Lung (tissue), 11 donors: ENCODE measurements at regions not wholly inside any gene's neighbourhood (a gene's known extent, or its start where the extent isn't known, plus 50 kb on each side); places are given as distances from the start of the nearest gene placed in this dataset.
A peak's percentile ranks its signal among the peaks of the same experiment; 100 is the strongest.

ENCODE experiments used
- ATAC-seq: fragments of 200-7000 bp; cut with Tn5 transposase; one replicate; pipeline ENCODE4 v1.9.1; 2020; ENCODE audit warnings: moderate number of reproducible peaks; ENCODE audit not compliant: insufficient read depth, low FRiP score
- DNase-seq, 3 donors: peaks; one replicate each; pipeline ENCODE4 v3.0.0-alpha.2; 2013 to 2017
- H3K27ac ChIP-seq, 2 donors: one replicate each; pipeline ENCODE4 v1.5.1; 2013; ENCODE audit warnings: mild to moderate bottlenecking in 2 of 2, moderate library complexity in 2 of 2, control low read depth in 1 of 2, inconsistent platforms in 1 of 2, low read depth in 1 of 2, low read length in 1 of 2
- H3K27me3 ChIP-seq, 3 donors: one replicate each; pipeline ENCODE4 v1.5.1; 2013; ENCODE audit warnings: low read length in 2 of 3; ENCODE audit not compliant: control insufficient read depth in 3 of 3, insufficient read depth in 3 of 3
- H3K36me3 ChIP-seq, 4 donors: one replicate each; pipeline ENCODE4 v1.5.1; 2013; ENCODE audit warnings: low read length in 4 of 4, mild to moderate bottlenecking in 1 of 4, moderate library complexity in 1 of 4; ENCODE audit not compliant: control insufficient read depth in 4 of 4, insufficient read depth in 4 of 4
- H3K4me1 ChIP-seq, 5 donors: one replicate each; pipeline ENCODE4 v1.5.1; 2013; ENCODE audit warnings: low read length in 5 of 5, mild to moderate bottlenecking in 2 of 5, moderate library complexity in 1 of 5; ENCODE audit not compliant: control insufficient read depth in 5 of 5, insufficient read depth in 5 of 5
- H3K4me3 ChIP-seq: one replicate; pipeline ENCODE4 v1.5.1; 2013; ENCODE audit warnings: mild to moderate bottlenecking, control low read depth, moderate library complexity
- H3K9ac ChIP-seq, 2 donors: one replicate each; pipeline ENCODE4 v1.5.1; 2013; ENCODE audit warnings: low read length in 2 of 2, control low read depth in 1 of 2; ENCODE audit not compliant: insufficient read depth in 1 of 2
- H3K9me3 ChIP-seq, 4 donors: one replicate each; pipeline ENCODE4 v1.5.1; 2013; ENCODE audit warnings: low read length in 3 of 4, mild to moderate bottlenecking in 1 of 4, moderate library complexity in 1 of 4; ENCODE audit not compliant: control insufficient read depth in 4 of 4, insufficient read depth in 3 of 4
- WGBS, 2 donors: extraction: QIAGEN DNeasy Blood & Tissue Kit; methylation state at CpG; one replicate each; pipeline ENCODE4 v1.1.7; 2013; 5-methylcytosine and 5-hydroxymethylcytosine counted together
- TF ChIP-seq, protein P1 (sequence below): IDR thresholded peaks from 2 replicates; pipeline ENCODE4 v1.5.1; 2012; ENCODE audit warnings: mild to moderate bottlenecking; ENCODE audit errors: control extremely low read depth, extremely low read depth
- donor health status: control.
- donor health status: control.
- donor health status: Bipolar disorder and iron deficiency.
- donor health status: healthy.
- donor health status: DM: yes; HTN: yes; CAD: no.

DNA sequence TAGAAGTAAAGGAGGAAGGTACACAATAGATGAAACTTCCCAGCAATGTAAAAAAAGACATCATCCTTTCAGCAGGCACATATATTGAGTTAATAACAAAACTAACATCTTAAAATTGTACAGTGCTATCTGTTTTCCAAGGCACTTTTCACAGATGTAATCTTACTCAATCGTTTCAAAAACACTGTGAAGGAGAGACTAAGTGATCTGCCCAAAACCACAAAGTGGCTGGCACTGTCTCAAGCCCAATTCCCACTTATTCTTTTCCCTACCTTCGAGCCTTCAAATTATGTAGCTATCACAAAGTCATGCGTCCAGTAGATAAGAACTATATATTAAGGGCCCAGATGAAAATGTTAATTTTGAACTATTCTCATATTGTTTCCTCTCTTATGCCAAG, 193.6 kb upstream of the RASSF8 start:
- Histone ChIP-seq H3K4me1 (peaks cover 0 to 8% (median 0%) of the 10 kb centered on the region in 5 donors), H3K27me3 (no peaks in the 10 kb centered on the region), H3K9ac (no peak overlapping the region), H3K4me3 (no peak overlapping the region), H3K9me3 (no peaks in the 10 kb centered on the region), H3K36me3 (no peaks in the 10 kb centered on the region), H3K27ac (no peak overlapping the region)
- WGBS, 2 donors = 49 to 62% methylated on average over 3 of the region's 3 CpGs
- DNase-seq (no peak), ATAC-seq (no peak)
- TF ChIP-seq, protein P1, sequence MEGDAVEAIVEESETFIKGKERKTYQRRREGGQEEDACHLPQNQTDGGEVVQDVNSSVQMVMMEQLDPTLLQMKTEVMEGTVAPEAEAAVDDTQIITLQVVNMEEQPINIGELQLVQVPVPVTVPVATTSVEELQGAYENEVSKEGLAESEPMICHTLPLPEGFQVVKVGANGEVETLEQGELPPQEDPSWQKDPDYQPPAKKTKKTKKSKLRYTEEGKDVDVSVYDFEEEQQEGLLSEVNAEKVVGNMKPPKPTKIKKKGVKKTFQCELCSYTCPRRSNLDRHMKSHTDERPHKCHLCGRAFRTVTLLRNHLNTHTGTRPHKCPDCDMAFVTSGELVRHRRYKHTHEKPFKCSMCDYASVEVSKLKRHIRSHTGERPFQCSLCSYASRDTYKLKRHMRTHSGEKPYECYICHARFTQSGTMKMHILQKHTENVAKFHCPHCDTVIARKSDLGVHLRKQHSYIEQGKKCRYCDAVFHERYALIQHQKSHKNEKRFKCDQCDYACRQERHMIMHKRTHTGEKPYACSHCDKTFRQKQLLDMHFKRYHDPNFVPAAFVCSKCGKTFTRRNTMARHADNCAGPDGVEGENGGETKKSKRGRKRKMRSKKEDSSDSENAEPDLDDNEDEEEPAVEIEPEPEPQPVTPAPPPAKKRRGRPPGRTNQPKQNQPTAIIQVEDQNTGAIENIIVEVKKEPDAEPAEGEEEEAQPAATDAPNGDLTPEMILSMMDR = no peak

DNA sequence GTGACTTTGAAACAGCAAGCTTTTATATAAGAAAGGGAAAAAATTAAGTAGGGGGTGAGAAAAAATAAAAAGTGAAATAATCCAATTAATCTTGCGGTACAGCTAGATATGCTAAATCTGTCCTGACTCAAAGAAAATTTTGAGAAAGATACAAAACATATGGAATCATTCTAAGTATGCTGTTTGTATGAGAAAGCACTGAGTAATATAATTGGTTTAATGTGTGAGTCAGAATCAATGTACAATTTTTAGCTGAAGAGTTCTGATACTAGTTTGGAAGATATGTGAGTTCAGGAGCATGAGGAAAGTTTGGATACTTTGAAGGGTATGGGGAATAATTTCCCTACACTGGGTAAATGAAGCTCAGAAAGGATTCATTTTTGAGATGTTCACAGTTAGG, 190.9 kb upstream of the RASSF8 start:
- ATAC-seq (no peak), DNase-seq (peak in 2 of 3 donors; percentile 39 to 50)
- TF ChIP-seq, protein P1 = no peak
- Histone ChIP-seq H3K9me3 (no peaks in the 10 kb centered on the region), H3K4me3 (no peak overlapping the region), H3K27ac (no peak overlapping the region), H3K27me3 (no peaks in the 10 kb centered on the region), H3K36me3 (no peaks in the 10 kb centered on the region), H3K9ac (no peak overlapping the region), H3K4me1 (peaks cover 0 to 8% (median 0%) of the 10 kb centered on the region in 5 donors)
- WGBS, 2 donors = 89 to 92% methylated on average over 1 of the region's 1 CpG

DNA sequence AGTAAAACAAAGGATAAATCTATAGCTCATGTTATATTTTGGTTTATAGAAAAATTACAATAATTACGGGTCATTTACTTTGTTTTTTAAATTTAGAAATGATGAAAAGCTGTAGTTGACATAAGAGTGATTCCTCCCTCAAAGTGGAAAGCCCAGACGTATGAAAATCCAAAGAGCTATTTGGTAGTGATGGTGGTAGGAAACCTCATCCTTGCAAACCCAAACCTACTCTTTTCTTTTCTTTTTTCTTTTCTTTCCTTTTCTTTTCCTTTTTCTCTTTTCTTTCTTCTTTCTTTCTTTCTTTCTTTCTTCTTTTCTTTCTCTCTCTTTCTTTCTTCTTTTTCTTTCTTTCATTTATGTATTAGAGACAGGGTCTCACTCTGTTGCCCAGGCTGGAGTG, 190.3 kb upstream of the RASSF8 start:
- Histone ChIP-seq H3K9me3 (no peaks in the 10 kb centered on the region), H3K9ac (no peak overlapping the region), H3K4me3 (no peak overlapping the region), H3K36me3 (no peaks in the 10 kb centered on the region), H3K27me3 (no peaks in the 10 kb centered on the region), H3K4me1 (peaks cover 0 to 8% (median 0%) of the 10 kb centered on the region in 5 donors), H3K27ac (no peak overlapping the region)
- TF ChIP-seq, protein P1 = no peak
- ATAC-seq = no peak
- no peak for DNase-seq
- WGBS, 2 donors = 94% methylated on average over 2 of the region's 2 CpGs
